C4-2B (cell line): ENCODE measurements at regions not wholly inside any gene's neighbourhood (a gene's known extent, or its start where the extent isn't known, plus 50 kb on each side); places are given as distances from the start of the nearest gene placed in this dataset.

Experiments used
- ZFX ChIP-seq: fragments of 450-650 bp; IDR thresholded peaks from 2 replicates; pipeline ENCODE4 v1.6.1; 2017
- TF ChIP-seq, protein P1 (sequence below): fragments of 450-650 bp; conservative IDR thresholded peaks from 2 replicates; pipeline ENCODE4 v1.5.1; 2017; ENCODE audit warnings: mild to moderate bottlenecking

- TF ChIP-seq, protein P1, sequence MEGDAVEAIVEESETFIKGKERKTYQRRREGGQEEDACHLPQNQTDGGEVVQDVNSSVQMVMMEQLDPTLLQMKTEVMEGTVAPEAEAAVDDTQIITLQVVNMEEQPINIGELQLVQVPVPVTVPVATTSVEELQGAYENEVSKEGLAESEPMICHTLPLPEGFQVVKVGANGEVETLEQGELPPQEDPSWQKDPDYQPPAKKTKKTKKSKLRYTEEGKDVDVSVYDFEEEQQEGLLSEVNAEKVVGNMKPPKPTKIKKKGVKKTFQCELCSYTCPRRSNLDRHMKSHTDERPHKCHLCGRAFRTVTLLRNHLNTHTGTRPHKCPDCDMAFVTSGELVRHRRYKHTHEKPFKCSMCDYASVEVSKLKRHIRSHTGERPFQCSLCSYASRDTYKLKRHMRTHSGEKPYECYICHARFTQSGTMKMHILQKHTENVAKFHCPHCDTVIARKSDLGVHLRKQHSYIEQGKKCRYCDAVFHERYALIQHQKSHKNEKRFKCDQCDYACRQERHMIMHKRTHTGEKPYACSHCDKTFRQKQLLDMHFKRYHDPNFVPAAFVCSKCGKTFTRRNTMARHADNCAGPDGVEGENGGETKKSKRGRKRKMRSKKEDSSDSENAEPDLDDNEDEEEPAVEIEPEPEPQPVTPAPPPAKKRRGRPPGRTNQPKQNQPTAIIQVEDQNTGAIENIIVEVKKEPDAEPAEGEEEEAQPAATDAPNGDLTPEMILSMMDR = no peak
- no peak for TF ChIP-seq ZFX
Observed at GRCh38 chr10:120997756-120998155, 146.6 kb downstream of the WDR11 start.
